Mesendoderm (in vitro differentiated cells): ENCODE measurements at regions not wholly inside any gene's neighbourhood (a gene's known extent, or its start where the extent isn't known, plus 50 kb on each side); places are given as distances from the start of the nearest gene placed in this dataset.

Experiments used
- DNase-seq: peaks from one replicate; pipeline ENCODE4 v3.0.0; 2013
- H2AK5ac ChIP-seq: 2 replicates; pipeline ENCODE4 v1.6.1; 2013; ENCODE audit warnings: low read length, inconsistent platforms
- H2BK120ac ChIP-seq: 2 replicates; pipeline ENCODE4 v1.6.1; 2013; ENCODE audit warnings: low read depth, mild to moderate bottlenecking, low read length, moderate library complexity, mixed read lengths
- H2BK15ac ChIP-seq: replicated peaks from 2 replicates; pipeline ENCODE4 v1.6.1; 2013; ENCODE audit warnings: low read depth, mild to moderate bottlenecking, moderate library complexity
- H2BK5ac ChIP-seq: 2 replicates; pipeline ENCODE4 v1.6.1; 2013; ENCODE audit warnings: low read length, inconsistent platforms
- H3K18ac ChIP-seq: 2 replicates; pipeline ENCODE4 v1.6.1; 2013; ENCODE audit warnings: mild to moderate bottlenecking, low read length, mixed read lengths
- H3K23ac ChIP-seq: one replicate; pipeline ENCODE4 v1.6.1; 2013; ENCODE audit warnings: low read length
- H3K27ac ChIP-seq: 2 replicates; pipeline ENCODE4 v1.5.1; 2013; ENCODE audit warnings: low read depth, mild to moderate bottlenecking, inconsistent platforms, low read length, moderate library complexity
- H3K27me3 ChIP-seq: 2 replicates; pipeline ENCODE4 v1.6.1; 2013; ENCODE audit warnings: low read length, control low read depth, mild to moderate bottlenecking, inconsistent platforms; ENCODE audit not compliant: insufficient read depth, poor library complexity
- H3K36me3 ChIP-seq: 2 replicates; pipeline ENCODE4 v1.6.1; 2013; ENCODE audit warnings: low read length, inconsistent platforms; ENCODE audit not compliant: control insufficient read depth, insufficient read depth
- H3K4ac ChIP-seq: one replicate; pipeline ENCODE4 v1.6.1; 2013; ENCODE audit warnings: low read depth, mild to moderate bottlenecking, low read length, moderate library complexity
- H3K4me1 ChIP-seq: 2 replicates; pipeline ENCODE4 v1.6.1; 2013; ENCODE audit warnings: low read depth, low read length, inconsistent platforms; ENCODE audit not compliant: control insufficient read depth
- H3K4me2 ChIP-seq: 2 replicates; pipeline ENCODE4 v1.6.1; 2013; ENCODE audit warnings: low read length
- H3K4me3 ChIP-seq: 2 replicates; pipeline ENCODE4 v1.5.1; 2013; ENCODE audit warnings: mild to moderate bottlenecking, low read length
- H3K56ac ChIP-seq: one replicate; pipeline ENCODE4 v1.6.1; 2013; ENCODE audit warnings: low read length
- H3K79me1 ChIP-seq: 2 replicates; pipeline ENCODE4 v1.6.1; 2013; ENCODE audit warnings: low read length, inconsistent platforms
- H3K79me2 ChIP-seq: 2 replicates; pipeline ENCODE4 v1.6.1; 2013; ENCODE audit warnings: mild to moderate bottlenecking, low read length; ENCODE audit not compliant: control insufficient read depth, insufficient read depth
- H3K9ac ChIP-seq: 2 replicates; pipeline ENCODE4 v1.6.1; 2013; ENCODE audit warnings: low read length, inconsistent platforms
- H4K5ac ChIP-seq: one replicate; pipeline ENCODE4 v1.6.1; 2013; ENCODE audit warnings: low read length
- H4K8ac ChIP-seq: one replicate; pipeline ENCODE4 v1.6.1; 2013; ENCODE audit warnings: low read depth, mild to moderate bottlenecking, control low read depth, low read length, moderate library complexity
- WGBS: extraction: QIAGEN DNeasy Blood & Tissue Kit; methylation state at CpG from one replicate; pipeline ENCODE4 v1.1.7; 2013; ENCODE audit warnings: low lambda C conversion rate, missing lambda C conversion rate; ENCODE audit not compliant: insufficient coverage; ENCODE audit errors: extremely low coverage; 5-methylcytosine and 5-hydroxymethylcytosine counted together

- H3K4ac ChIP-seq, result no peak overlapping the region
- no peak overlapping the region for H3K4me2 ChIP-seq
- no peak overlapping the region for H3K56ac ChIP-seq
- H3K23ac ChIP-seq, result no peak overlapping the region
- no peaks in the 10 kb centered on the region for H3K36me3 ChIP-seq
- no peak overlapping the region for H2BK5ac ChIP-seq
- H2BK15ac ChIP-seq, result no peak overlapping the region
- no peak overlapping the region for H3K18ac ChIP-seq
- H3K4me1 ChIP-seq, result no peaks in the 10 kb centered on the region
- H2AK5ac ChIP-seq, result no peak overlapping the region
- no peak overlapping the region for H4K8ac ChIP-seq
- DNase-seq, result peak; percentile 12
- H2BK120ac ChIP-seq, result no peak overlapping the region
- no peak overlapping the region for H3K9ac ChIP-seq
- no CpG with 5 or more reads among the region's 2 CpGs for WGBS
- H3K79me2 ChIP-seq, result no peaks in the 10 kb centered on the region
- H3K27ac ChIP-seq, result no peak overlapping the region
- H3K4me3 ChIP-seq, result no peak overlapping the region
- H3K79me1 ChIP-seq, result no peaks in the 10 kb centered on the region
- H3K27me3 ChIP-seq, result no peaks in the 10 kb centered on the region
- no peak overlapping the region for H4K5ac ChIP-seq
These were observed 453.7 kb downstream of the LRRC70 start for GRCh38 chr5:63032343-63032742.

GRCh38 chr5:63029891-63030290 lies 451.3 kb downstream of the LRRC70 start:
- H2BK120ac ChIP-seq, result no peak overlapping the region
- no peak overlapping the region for H2AK5ac ChIP-seq
- no peaks in the 10 kb centered on the region for H3K4me1 ChIP-seq
- H3K36me3 ChIP-seq, result no peaks in the 10 kb centered on the region
- no peak overlapping the region for H3K18ac ChIP-seq
- H3K79me2 ChIP-seq, result no peaks in the 10 kb centered on the region
- no peak overlapping the region for H4K8ac ChIP-seq
- H3K4me3 ChIP-seq, result no peak overlapping the region
- H3K27me3 ChIP-seq, result no peaks in the 10 kb centered on the region
- no peak overlapping the region for H3K9ac ChIP-seq
- no peak overlapping the region for H3K4ac ChIP-seq
- H3K27ac ChIP-seq, result no peak overlapping the region
- H3K56ac ChIP-seq, result no peak overlapping the region
- H3K79me1 ChIP-seq, result no peaks in the 10 kb centered on the region
- no peak for DNase-seq
- no CpG with 5 or more reads among the region's 3 CpGs for WGBS
- no peak overlapping the region for H2BK15ac ChIP-seq
- H3K4me2 ChIP-seq, result no peak overlapping the region
- H3K23ac ChIP-seq, result no peak overlapping the region
- no peak overlapping the region for H4K5ac ChIP-seq
- H2BK5ac ChIP-seq, result no peak overlapping the region

GRCh38 chr5:63025679-63026078 lies 447.1 kb downstream of the LRRC70 start:
- no peak overlapping the region for H2BK5ac ChIP-seq
- no peak overlapping the region for H3K4ac ChIP-seq
- H3K4me3 ChIP-seq, result no peak overlapping the region
- no peak for DNase-seq
- H3K18ac ChIP-seq, result no peak overlapping the region
- H3K23ac ChIP-seq, result no peak overlapping the region
- H3K4me1 ChIP-seq, result no peaks in the 10 kb centered on the region
- no peaks in the 10 kb centered on the region for H3K79me1 ChIP-seq
- no peak overlapping the region for H4K8ac ChIP-seq
- H3K9ac ChIP-seq, result no peak overlapping the region
- no peak overlapping the region for H2BK120ac ChIP-seq
- no peak overlapping the region for H4K5ac ChIP-seq
- H2AK5ac ChIP-seq, result no peak overlapping the region
- no peaks in the 10 kb centered on the region for H3K36me3 ChIP-seq
- H3K4me2 ChIP-seq, result no peak overlapping the region
- H3K79me2 ChIP-seq, result no peaks in the 10 kb centered on the region
- no peak overlapping the region for H2BK15ac ChIP-seq
- no peak overlapping the region for H3K27ac ChIP-seq
- H3K56ac ChIP-seq, result no peak overlapping the region
- no CpG with 5 or more reads among the region's 3 CpGs for WGBS
- H3K27me3 ChIP-seq, result no peaks in the 10 kb centered on the region

- no peak overlapping the region for H3K56ac ChIP-seq
- WGBS, result no CpG with 5 or more reads among the region's 1 CpG
These were observed 443.8 kb downstream of the LRRC70 start for GRCh38 chr5:63022403-63022802.

GRCh38 chr5:63011158-63011557 lies 432.5 kb downstream of the LRRC70 start:
- Histone ChIP-seq H2AK5ac (no peak overlapping the region), H3K23ac (no peak overlapping the region), H3K27ac (no peak overlapping the region), H3K79me2 (no peaks in the 10 kb centered on the region), H3K56ac (no peak overlapping the region), H2BK15ac (no peak overlapping the region), H3K4me3 (no peak overlapping the region), H2BK120ac (no peak overlapping the region), H3K4ac (no peak overlapping the region), H4K5ac (no peak overlapping the region), H3K9ac (no peak overlapping the region), H3K4me2 (no peak overlapping the region), H3K27me3 (no peaks in the 10 kb centered on the region), H3K4me1 (no peaks in the 10 kb centered on the region), H3K18ac (no peak overlapping the region), H2BK5ac (no peak overlapping the region), H3K36me3 (no peaks in the 10 kb centered on the region), H3K79me1 (no peaks in the 10 kb centered on the region), H4K8ac (no peak overlapping the region)
- WGBS, result no CpG with 5 or more reads among the region's 1 CpG
- peak; percentile 2 for DNase-seq

More at GRCh38 chr5:63022403-63022802, 443.8 kb downstream of the LRRC70 start:
- no peak overlapping the region for H3K4me2 ChIP-seq
- no peak overlapping the region for H3K18ac ChIP-seq
- no peak overlapping the region for H3K27ac ChIP-seq
- H4K8ac ChIP-seq, result no peak overlapping the region
- no peak overlapping the region for H2BK5ac ChIP-seq
- no peak overlapping the region for H3K9ac ChIP-seq
- H3K4ac ChIP-seq, result no peak overlapping the region
- no peak overlapping the region for H3K23ac ChIP-seq
- H3K36me3 ChIP-seq, result no peaks in the 10 kb centered on the region
- H3K27me3 ChIP-seq, result no peaks in the 10 kb centered on the region
- no peaks in the 10 kb centered on the region for H3K79me2 ChIP-seq
- H2BK120ac ChIP-seq, result no peak overlapping the region
- no peak overlapping the region for H4K5ac ChIP-seq
- H3K4me1 ChIP-seq, result no peaks in the 10 kb centered on the region
- H3K4me3 ChIP-seq, result no peak overlapping the region
- no peaks in the 10 kb centered on the region for H3K79me1 ChIP-seq
- no peak for DNase-seq
- H2BK15ac ChIP-seq, result no peak overlapping the region
- no peak overlapping the region for H2AK5ac ChIP-seq

- WGBS, result no CpG with 5 or more reads among the region's 19 CpGs
- H3K4me2 ChIP-seq, result no peak overlapping the region
- no peak overlapping the region for H3K9ac ChIP-seq
- no peak overlapping the region for H3K18ac ChIP-seq
- H3K79me2 ChIP-seq, result no peaks in the 10 kb centered on the region
- no peak overlapping the region for H3K27ac ChIP-seq
- H2BK15ac ChIP-seq, result no peak overlapping the region
- H2AK5ac ChIP-seq, result no peak overlapping the region
- H3K79me1 ChIP-seq, result no peaks in the 10 kb centered on the region
- no peak overlapping the region for H3K4ac ChIP-seq
- no peak for DNase-seq
- H3K4me3 ChIP-seq, result no peak overlapping the region
- H3K27me3 ChIP-seq, result no peaks in the 10 kb centered on the region
- H3K23ac ChIP-seq, result no peak overlapping the region
- no peak overlapping the region for H2BK5ac ChIP-seq
- no peak overlapping the region for H2BK120ac ChIP-seq
- H4K5ac ChIP-seq, result no peak overlapping the region
- H4K8ac ChIP-seq, result no peak overlapping the region
- no peaks in the 10 kb centered on the region for H3K4me1 ChIP-seq
- no peaks in the 10 kb centered on the region for H3K36me3 ChIP-seq
- no peak overlapping the region for H3K56ac ChIP-seq
These were observed 429.6 kb downstream of the LRRC70 start for GRCh38 chr5:63008195-63008594.
